PFSK-1 (cell line): ENCODE measurements at regions not wholly inside any gene's neighbourhood (a gene's known extent, or its start where the extent isn't known, plus 50 kb on each side); places are given as distances from the start of the nearest gene placed in this dataset.

ENCODE experiments used
- FOXP2 ChIP-seq: optimal IDR thresholded peaks from 2 replicates; pipeline ENCODE3; 2011; ENCODE audit warnings: borderline replicate concordance, control low read depth, inconsistent platforms; ENCODE audit not compliant: insufficient read depth; ENCODE audit errors: extremely low read length, extremely low read depth
- POLR2AphosphoS5 ChIP-seq: IDR thresholded peaks from 2 replicates; pipeline ENCODE4 v1.6.1; 2012; ENCODE audit warnings: low read depth, mild to moderate bottlenecking, control low read depth, low read length, moderate library complexity
- REST ChIP-seq, 2 experiments: IDR thresholded peaks; 2 replicates each; pipeline versions ENCODE4 v1.6.1 to v1.8.0; 2011 to 2012; ENCODE audit warnings: low read depth in 2 of 2, low read length in 2 of 2, control low read depth in 1 of 2, inconsistent platforms in 1 of 2, mild to moderate bottlenecking in 1 of 2, moderate library complexity in 1 of 2; ENCODE audit not compliant: insufficient read depth in 1 of 2
- SIN3A ChIP-seq: IDR thresholded peaks from 2 replicates; pipeline ENCODE4 v1.6.1; 2012; ENCODE audit warnings: mild to moderate bottlenecking, low read length, moderate library complexity, borderline replicate concordance; ENCODE audit not compliant: insufficient read depth
- TAF1 ChIP-seq: IDR thresholded peaks from 2 replicates; pipeline ENCODE4 v1.6.1; 2012; ENCODE audit warnings: low read length, control low read depth, borderline replicate concordance; ENCODE audit not compliant: insufficient read depth

- no peak for TF ChIP-seq POLR2AphosphoS5
- TF ChIP-seq FOXP2 = no peak
- no peak for TF ChIP-seq TAF1
- no peak for TF ChIP-seq REST (IDR thresholded peaks at IDR 0.05; ENCODE audit: insufficient read depth in 1 of 2, low read depth in 2 of 2, low read length in 2 of 2)
- TF ChIP-seq SIN3A = no peak
These were observed 1560.0 kb downstream of the PCDH9 start for GRCh38 chr13:65670014-65670625.

- TF ChIP-seq SIN3A = no peak
These were observed 1569.4 kb downstream of the PCDH9 start for GRCh38 chr13:65660731-65661130.

GRCh38 chr13:65656740-65657329, 1573.3 kb downstream of the PCDH9 start:
- TF ChIP-seq POLR2AphosphoS5 (no peak), REST (IDR thresholded peaks at IDR 0.05; ENCODE audit: insufficient read depth in 1 of 2, low read depth in 2 of 2, low read length in 2 of 2) (no peak)

- TF ChIP-seq FOXP2 (no peak), POLR2AphosphoS5 (no peak), TAF1 (no peak), REST (IDR thresholded peaks at IDR 0.05; ENCODE audit: insufficient read depth in 1 of 2, low read depth in 2 of 2, low read length in 2 of 2) (no peak), SIN3A (no peak)
These were observed 1576.5 kb downstream of the PCDH9 start for GRCh38 chr13:65653613-65654012.

- TF ChIP-seq FOXP2 (no peak), SIN3A (no peak), REST (IDR thresholded peaks at IDR 0.05; ENCODE audit: insufficient read depth in 1 of 2, low read depth in 2 of 2, low read length in 2 of 2) (no peak), POLR2AphosphoS5 (no peak), TAF1 (no peak)
These were observed 1579.8 kb downstream of the PCDH9 start for GRCh38 chr13:65650321-65650720.
